Embryonic facial prominence (tissue), 1 donor: ENCODE measurements at regions not wholly inside any gene's neighbourhood (a gene's known extent, or its start where the extent isn't known, plus 50 kb on each side); places are given as distances from the start of the nearest gene placed in this dataset.
"Not testable (repeated sequence)": the region's sequence is repeated elsewhere in the genome, so short reads cannot be mapped to it uniquely, and the experiment has no call there.

Experiments
- DNase-seq: peaks from one replicate; pipeline ENCODE4 v3.0.0-alpha.2; 2016; ENCODE audit errors: extremely low spot score

GRCh38 chr5:39757131-39757530, 332.4 kb upstream of the DAB2 start:
- no peak for DNase-seq

- no peak for DNase-seq
Measured at GRCh38 chr5:39755986-39756385, 331.2 kb upstream of the DAB2 start.

- no peak for DNase-seq
Measured at GRCh38 chr5:39755452-39755851, 330.7 kb upstream of the DAB2 start.

GRCh38 chr5:39753747-39754146, 329.0 kb upstream of the DAB2 start:
- not testable (repeated sequence) for DNase-seq

- DNase-seq = no peak
Measured at GRCh38 chr5:39750661-39751060, 325.9 kb upstream of the DAB2 start.

GRCh38 chr5:39742916-39743315, 318.1 kb upstream of the DAB2 start:
- no peak for DNase-seq

GRCh38 chr5:39740404-39740803, 315.6 kb upstream of the DAB2 start:
- DNase-seq = no peak

GRCh38 chr5:39732166-39732565, 307.4 kb upstream of the DAB2 start:
- no peak for DNase-seq

GRCh38 chr5:39730699-39731098, 305.9 kb upstream of the DAB2 start:
- no peak for DNase-seq

GRCh38 chr5:39730006-39730405, 305.2 kb upstream of the DAB2 start:
- no peak for DNase-seq

GRCh38 chr5:39726467-39726866, 301.7 kb upstream of the DAB2 start:
- no peak for DNase-seq

GRCh38 chr5:39721394-39721793, 296.6 kb upstream of the DAB2 start:
- DNase-seq = no peak

- no peak for DNase-seq
Measured at GRCh38 chr5:39720136-39720535, 295.4 kb upstream of the DAB2 start.

GRCh38 chr5:39717176-39717897, 292.6 kb upstream of the DAB2 start:
- no peak for DNase-seq

- no peak for DNase-seq
Measured at GRCh38 chr5:39716532-39717028, 291.8 kb upstream of the DAB2 start.

GRCh38 chr5:39714036-39714698, 289.4 kb upstream of the DAB2 start:
- peak; percentile 26 for DNase-seq

- no peak for DNase-seq
Measured at GRCh38 chr5:39713250-39713916, 288.6 kb upstream of the DAB2 start.

- DNase-seq = no peak
Measured at GRCh38 chr5:39712316-39713249, 287.8 kb upstream of the DAB2 start.

- no peak for DNase-seq
Measured at GRCh38 chr5:39711821-39712220, 287.0 kb upstream of the DAB2 start.

GRCh38 chr5:39709032-39709431, 284.3 kb upstream of the DAB2 start:
- DNase-seq = no peak

- no peak for DNase-seq
Measured at GRCh38 chr5:39702928-39703327, 278.1 kb upstream of the DAB2 start.

GRCh38 chr5:39700523-39700922, 275.7 kb upstream of the DAB2 start:
- DNase-seq = no peak
